Mesothelial cell of epicardium (in vitro differentiated cells): ENCODE measurements at regions not wholly inside any gene's neighbourhood (a gene's known extent, or its start where the extent isn't known, plus 50 kb on each side); places are given as distances from the start of the nearest gene placed in this dataset.

ENCODE experiments used
- DNase-seq, 2 experiments: peaks; one replicate each; pipeline ENCODE4 v3.0.0; 2021; ENCODE audit warnings: low spot score in 2 of 2; ENCODE audit not compliant: unreplicated experiment in 2 of 2
- H3K27ac Mint-ChIP-seq: 2 replicates; pipeline ENCODE4 v1.8.0; 2021; ENCODE audit warnings: mixed read lengths
- H3K27me3 Mint-ChIP-seq: 2 replicates; pipeline ENCODE4 v1.8.0; 2021; ENCODE audit warnings: low read depth, mixed read lengths
- H3K36me3 Mint-ChIP-seq: 2 replicates; pipeline ENCODE4 v1.8.0; 2021; ENCODE audit warnings: mixed read lengths
- H3K4me1 Mint-ChIP-seq: 2 replicates; pipeline ENCODE4 v1.8.0; 2021; ENCODE audit warnings: mixed read lengths
- H3K4me3 Mint-ChIP-seq: 2 replicates; pipeline ENCODE4 v1.8.0; 2021; ENCODE audit warnings: mild to moderate bottlenecking, moderate library complexity, mixed read lengths
- H3K9me3 Mint-ChIP-seq: 2 replicates; pipeline ENCODE4 v1.8.0; 2021; ENCODE audit warnings: mixed read lengths
- CTCF ChIP-seq: fragments of 200-600 bp; sonication (generic); IDR thresholded peaks from one replicate; pipeline ENCODE4 v1.5.0; 2021; ENCODE audit warnings: antibody characterized with exemption; ENCODE audit not compliant: unreplicated experiment

DNA sequence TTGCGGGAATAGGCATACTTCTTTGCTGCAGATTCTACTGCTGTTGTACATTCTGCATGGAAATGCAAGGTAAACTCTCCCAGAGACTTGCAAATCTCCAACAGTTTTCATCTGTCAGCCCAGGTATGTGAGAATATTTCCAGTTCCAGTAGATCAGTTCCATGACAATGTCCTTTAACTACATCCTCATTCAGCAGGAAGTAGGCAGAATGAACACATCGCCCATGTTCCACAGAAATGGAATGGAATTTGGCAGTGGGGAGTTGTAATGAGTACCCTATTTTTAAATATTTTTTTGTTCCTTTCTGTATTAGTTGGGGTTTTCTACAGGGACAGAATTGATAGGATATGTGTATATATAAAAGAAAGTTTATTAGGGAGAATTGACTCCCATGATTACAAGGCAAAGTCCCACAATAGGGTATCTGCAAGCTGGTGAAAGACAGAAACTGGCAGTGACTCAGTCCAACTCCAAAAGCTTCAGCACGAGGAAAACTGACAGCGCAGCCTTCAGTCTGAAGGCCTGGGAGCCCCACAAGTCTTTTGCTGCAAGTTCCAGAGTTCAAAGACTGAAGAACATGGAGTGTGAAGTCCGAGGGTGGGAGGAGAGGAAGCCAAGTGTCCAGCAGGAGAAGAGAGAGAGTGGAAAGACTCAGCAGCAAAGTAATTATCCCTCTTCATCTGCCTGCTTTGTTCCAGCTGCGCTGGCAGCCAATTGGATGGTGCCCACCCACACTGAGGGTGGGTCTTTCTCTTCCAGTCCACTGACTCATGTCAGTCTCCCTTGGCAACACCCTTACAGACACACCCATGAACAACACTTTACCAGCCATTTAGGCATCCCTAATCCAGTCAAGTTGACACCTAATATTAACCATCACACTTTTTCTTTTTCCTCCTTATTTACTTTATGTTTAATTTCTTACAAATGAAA, 110.4 kb upstream of the SCAF11 start:
- no peak for TF ChIP-seq CTCF
- peaks cover 16% of the 10 kb centered on the region for H3K9me3 Mint-ChIP-seq
- H3K4me1 Mint-ChIP-seq, result no peaks in the 10 kb centered on the region
- peaks cover 4% of the 10 kb centered on the region for H3K27me3 Mint-ChIP-seq
- H3K27ac Mint-ChIP-seq, result no peak overlapping the region
- DNase-seq, result no peak
- no peak overlapping the region for H3K4me3 Mint-ChIP-seq
- no peaks in the 10 kb centered on the region for H3K36me3 Mint-ChIP-seq

DNA sequence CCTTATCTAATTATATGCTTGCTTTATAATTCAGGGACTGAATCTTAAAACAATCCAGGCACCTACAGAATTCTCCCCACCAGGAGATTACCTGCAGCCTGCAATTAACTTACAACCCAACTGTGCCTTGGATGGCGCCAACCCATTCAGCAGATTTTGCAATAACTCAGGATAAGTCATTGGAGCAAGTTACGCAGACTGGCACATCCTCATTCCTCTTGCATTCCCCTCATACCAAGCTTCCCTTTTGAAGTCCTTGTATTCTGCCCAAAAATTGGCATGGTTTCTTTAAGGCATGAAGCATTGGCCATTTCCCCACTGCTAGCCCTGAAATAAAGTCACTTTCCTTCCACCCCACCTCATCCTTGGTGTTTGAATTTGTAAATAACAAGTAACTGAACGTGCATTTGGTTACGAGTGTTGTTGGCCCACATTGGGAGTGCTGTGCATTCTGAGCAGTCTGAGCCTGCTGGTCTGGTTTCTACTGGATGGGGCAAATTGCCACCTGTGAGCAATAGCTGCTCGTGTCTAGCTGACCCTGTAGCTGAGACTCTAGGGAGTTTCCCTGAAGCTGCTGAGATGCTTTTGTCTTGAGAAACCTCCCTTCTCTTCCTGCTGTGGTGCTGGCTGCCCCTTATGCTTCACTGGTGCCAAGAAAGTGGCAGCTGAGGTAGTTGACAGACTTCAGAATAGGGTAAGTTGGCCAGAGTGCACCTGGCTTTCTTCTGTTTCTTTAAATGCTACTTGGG, 99.2 kb upstream of the SCAF11 start:
- Mint-ChIP-seq H3K4me1 (no peaks in the 10 kb centered on the region), H3K9me3 (peaks cover 28% of the 10 kb centered on the region), H3K4me3 (no peak overlapping the region), H3K27me3 (peaks cover 2% of the 10 kb centered on the region), H3K36me3 (peaks cover 2% of the 10 kb centered on the region), H3K27ac (no peak overlapping the region)
- DNase-seq, result no peak
- TF ChIP-seq CTCF, result no peak

DNA sequence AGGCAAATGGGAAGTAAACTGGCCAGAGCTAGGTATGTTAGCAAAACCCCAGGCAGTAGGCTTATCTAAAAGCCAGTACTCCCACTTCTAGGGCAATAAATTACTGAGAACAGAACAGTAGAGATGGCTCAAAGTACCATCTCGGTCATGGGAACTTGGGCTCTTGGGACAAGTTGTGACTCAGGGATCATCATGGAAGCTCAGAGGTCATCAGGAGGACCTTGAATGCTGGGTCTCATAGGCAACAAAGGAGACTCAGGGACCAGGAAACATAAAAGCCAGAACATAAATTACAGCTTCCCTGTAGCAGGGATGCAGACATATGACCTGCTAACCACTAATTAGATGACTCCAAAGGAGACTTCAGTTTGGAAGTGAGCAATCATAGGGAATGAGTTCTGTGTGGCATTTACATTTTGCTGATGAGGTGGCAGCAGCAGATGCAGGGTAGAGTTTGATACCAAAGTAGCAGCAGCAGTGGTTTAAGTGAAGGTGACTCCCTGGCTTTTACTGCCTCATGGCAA, 97.6 kb upstream of the SCAF11 start:
- H3K27me3 Mint-ChIP-seq, result no peaks in the 10 kb centered on the region
- H3K36me3 Mint-ChIP-seq, result peaks cover 5% of the 10 kb centered on the region
- peaks cover 39% of the 10 kb centered on the region for H3K9me3 Mint-ChIP-seq

GRCh38 chr12:46084666-46085631, 94.6 kb upstream of the SCAF11 start:
- Mint-ChIP-seq H3K4me3 (no peak overlapping the region), H3K27ac (no peak overlapping the region), H3K36me3 (peaks cover 5% of the 10 kb centered on the region), H3K27me3 (no peaks in the 10 kb centered on the region), H3K9me3 (peaks cover 34% of the 10 kb centered on the region), H3K4me1 (no peaks in the 10 kb centered on the region)
- no peak for DNase-seq
- TF ChIP-seq CTCF, result no peak

More for the DNA sequence above, 97.6 kb upstream of the SCAF11 start:
- H3K4me3 Mint-ChIP-seq, result no peak overlapping the region
- no peaks in the 10 kb centered on the region for H3K4me1 Mint-ChIP-seq
- no peak for DNase-seq
- TF ChIP-seq CTCF, result no peak
- no peak overlapping the region for H3K27ac Mint-ChIP-seq
